GM10266 (cell line): ENCODE measurements at regions not wholly inside any gene's neighbourhood (a gene's known extent, or its start where the extent isn't known, plus 50 kb on each side); places are given as distances from the start of the nearest gene placed in this dataset.

ENCODE experiments used
- DNase-seq: peaks from one replicate; pipeline ENCODE4 v3.0.0; 2012; ENCODE audit errors: extremely low spot score
- CTCF ChIP-seq: IDR thresholded peaks from 2 replicates; pipeline ENCODE4 v1.5.1; 2012; ENCODE audit warnings: mild to moderate bottlenecking, low read depth; ENCODE audit not compliant: control insufficient read depth, insufficient read depth; ENCODE audit errors: missing control alignments

- no peak for DNase-seq
- no peak for TF ChIP-seq CTCF
Observed at GRCh38 chr9:129485145-129485774, 135.6 kb downstream of the C9orf50 start.

GRCh38 chr9:129484352-129485000 is 136.4 kb downstream of the C9orf50 start:
- no peak for DNase-seq
- TF ChIP-seq CTCF, result no peak

- DNase-seq, result no peak
- TF ChIP-seq CTCF, result no peak
Observed at GRCh38 chr9:129483415-129484351, 137.2 kb downstream of the C9orf50 start.

- TF ChIP-seq CTCF, result no peak
- no peak for DNase-seq
Observed at GRCh38 chr9:129482521-129483414, 138.1 kb downstream of the C9orf50 start.

GRCh38 chr9:129481810-129482511 is 138.9 kb downstream of the C9orf50 start:
- TF ChIP-seq CTCF, result no peak
- no peak for DNase-seq

GRCh38 chr9:129481424-129481809 is 139.5 kb downstream of the C9orf50 start:
- DNase-seq, result no peak
- no peak for TF ChIP-seq CTCF
